ENCODE measurements at regions not wholly inside any gene's neighbourhood (a gene's known extent, or its start where the extent isn't known, plus 50 kb on each side); places are given as distances from the start of the nearest gene placed in this dataset.

DNA sequence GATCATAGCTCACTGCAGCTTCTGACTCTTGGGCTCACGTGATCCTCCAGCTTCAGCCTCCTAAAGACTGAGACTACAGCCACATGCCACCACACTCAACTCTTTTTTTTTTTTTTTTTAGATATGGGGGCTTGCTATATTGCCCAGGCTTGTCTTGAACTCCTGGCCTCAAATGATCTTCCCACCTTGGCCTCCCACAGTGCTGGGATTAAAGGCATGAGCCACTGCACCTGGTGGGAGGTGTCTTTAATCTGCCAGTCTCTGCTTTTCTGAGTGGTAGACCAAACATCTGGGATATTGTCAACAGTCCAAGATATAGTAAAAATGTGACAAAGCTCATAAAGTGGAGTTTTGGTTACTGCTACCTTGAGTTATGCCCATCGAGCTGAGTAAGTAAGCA is 104.9 kb upstream of the FOXP2 start:
- TF ChIP-seq EP300 (IDR thresholded peaks at IDR 0.05), result no peak
- TF ChIP-seq, protein P1, sequence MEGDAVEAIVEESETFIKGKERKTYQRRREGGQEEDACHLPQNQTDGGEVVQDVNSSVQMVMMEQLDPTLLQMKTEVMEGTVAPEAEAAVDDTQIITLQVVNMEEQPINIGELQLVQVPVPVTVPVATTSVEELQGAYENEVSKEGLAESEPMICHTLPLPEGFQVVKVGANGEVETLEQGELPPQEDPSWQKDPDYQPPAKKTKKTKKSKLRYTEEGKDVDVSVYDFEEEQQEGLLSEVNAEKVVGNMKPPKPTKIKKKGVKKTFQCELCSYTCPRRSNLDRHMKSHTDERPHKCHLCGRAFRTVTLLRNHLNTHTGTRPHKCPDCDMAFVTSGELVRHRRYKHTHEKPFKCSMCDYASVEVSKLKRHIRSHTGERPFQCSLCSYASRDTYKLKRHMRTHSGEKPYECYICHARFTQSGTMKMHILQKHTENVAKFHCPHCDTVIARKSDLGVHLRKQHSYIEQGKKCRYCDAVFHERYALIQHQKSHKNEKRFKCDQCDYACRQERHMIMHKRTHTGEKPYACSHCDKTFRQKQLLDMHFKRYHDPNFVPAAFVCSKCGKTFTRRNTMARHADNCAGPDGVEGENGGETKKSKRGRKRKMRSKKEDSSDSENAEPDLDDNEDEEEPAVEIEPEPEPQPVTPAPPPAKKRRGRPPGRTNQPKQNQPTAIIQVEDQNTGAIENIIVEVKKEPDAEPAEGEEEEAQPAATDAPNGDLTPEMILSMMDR (IDR thresholded peaks at IDR 0.05), result no peak
- TF ChIP-seq POLR2A (IDR thresholded peaks at IDR 0.05), result no peak
